GM19397 (cell line): ENCODE measurements at regions not wholly inside any gene's neighbourhood (a gene's known extent, or its start where the extent isn't known, plus 50 kb on each side); places are given as distances from the start of the nearest gene placed in this dataset.

ENCODE experiments used
- ATAC-seq: cut with Tn5 transposase; IDR thresholded peaks from one replicate; pipeline ENCODE4 v1.9.1; 2021; ENCODE audit warnings: mild to moderate bottlenecking, moderate library complexity; ENCODE audit not compliant: unreplicated experiment

DNA sequence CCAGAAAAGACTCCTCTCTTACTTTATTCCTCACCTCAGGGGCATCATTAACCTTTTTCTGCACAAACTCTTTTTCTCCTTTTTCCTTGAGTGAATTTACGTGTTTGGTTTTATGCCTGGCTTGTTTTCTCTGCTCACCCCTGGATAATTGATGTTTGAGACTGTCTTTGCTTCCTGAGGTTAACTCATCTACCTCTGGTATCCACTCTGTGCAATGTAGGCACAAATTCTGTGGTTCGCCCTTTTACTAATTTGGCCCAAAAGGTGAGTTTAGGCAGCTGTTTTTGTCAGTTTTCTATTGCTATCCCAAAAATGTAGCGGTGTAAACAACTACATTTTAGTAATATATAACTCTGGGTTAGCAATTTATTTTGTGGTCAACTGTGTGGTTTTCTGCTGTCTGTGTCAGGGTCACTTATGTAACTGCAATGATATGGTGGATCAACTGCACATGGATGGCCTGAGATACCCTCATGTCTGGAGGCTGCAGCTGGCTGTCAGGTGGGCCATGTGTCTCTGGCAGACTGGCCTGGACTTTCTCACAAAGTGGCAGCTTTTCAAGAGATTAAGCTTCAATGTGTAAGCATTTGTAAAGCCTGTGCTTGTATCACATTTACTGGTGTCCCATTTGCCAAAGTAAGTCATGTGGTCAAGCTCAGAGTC lies 329.7 kb downstream of the FSIP2 start:
- ATAC-seq = peak; percentile 65

DNA sequence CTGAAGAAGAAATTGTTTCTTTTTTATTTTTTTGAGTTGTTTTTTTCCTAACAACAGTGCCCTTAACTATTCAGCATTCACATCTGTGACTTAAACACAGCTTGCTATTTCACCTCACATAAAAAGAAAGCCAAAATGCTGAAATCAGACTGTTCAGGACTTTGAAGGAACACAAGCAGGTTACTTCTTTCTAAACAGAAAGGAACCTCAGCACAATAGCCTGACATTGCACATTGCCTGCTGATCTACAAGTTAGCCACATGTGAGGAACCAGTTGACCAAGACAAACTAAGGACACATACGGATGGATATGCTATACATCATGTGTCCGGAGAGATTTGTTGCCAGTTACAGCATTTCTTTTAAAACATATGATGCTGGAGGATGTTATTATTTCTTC lies 331.1 kb downstream of the FSIP2 start:
- no peak for ATAC-seq

DNA sequence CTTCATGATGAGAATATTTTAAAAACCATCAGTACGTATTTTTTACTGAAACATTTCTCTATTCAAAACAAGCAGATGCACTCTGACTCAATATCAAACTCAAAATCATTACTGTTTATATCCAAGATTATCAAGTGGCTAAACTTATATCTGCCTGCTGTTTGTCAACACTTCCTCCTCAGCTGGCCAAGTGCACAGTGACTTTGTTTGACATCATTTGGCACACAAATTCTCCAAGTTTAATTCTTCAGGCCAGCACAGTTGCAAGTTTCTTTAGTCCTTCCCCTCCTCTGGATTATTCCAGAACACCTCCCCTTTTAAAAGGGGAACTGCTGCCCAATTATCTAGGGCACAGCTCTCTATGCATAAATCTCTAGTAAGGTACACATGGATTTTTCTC lies 346.6 kb downstream of the FSIP2 start:
- no peak for ATAC-seq

DNA sequence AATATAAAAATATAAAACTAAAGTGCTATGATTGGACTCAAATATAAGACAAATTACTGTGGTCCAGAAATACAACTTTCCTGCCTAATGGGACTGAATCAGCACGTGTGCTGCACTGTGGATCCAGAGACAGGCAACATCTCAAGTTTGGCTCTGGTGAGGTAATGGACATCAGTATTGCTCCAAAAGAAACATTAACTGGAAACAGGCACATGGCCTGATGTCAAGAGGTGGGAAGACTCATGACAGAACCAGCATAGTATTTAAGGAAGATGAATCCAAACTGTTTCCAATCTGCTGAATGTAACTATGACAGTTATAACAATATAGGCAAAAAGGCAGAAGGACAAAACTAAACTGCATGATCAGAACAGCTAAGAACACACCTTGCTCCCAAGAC lies 354.6 kb downstream of the FSIP2 start:
- ATAC-seq = no peak

DNA sequence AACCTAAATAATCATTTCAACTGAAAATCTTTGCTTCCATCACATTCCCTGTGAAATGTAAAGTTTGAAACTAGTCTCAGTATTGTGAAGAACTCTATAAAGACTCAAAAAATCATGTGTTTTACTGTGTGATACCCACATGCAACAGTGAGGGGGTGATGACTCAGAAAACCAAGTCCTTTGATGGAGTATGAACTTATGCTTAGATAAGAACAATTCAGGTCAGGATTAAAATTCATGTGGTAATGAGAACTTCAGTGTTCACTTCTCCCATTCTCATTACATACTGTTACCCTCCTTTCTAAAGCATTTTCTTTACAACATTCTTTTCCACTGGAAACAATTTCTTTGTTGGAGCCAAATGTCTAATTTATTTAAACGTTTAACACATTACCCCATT lies 360.2 kb downstream of the FSIP2 start:
- no peak for ATAC-seq

DNA sequence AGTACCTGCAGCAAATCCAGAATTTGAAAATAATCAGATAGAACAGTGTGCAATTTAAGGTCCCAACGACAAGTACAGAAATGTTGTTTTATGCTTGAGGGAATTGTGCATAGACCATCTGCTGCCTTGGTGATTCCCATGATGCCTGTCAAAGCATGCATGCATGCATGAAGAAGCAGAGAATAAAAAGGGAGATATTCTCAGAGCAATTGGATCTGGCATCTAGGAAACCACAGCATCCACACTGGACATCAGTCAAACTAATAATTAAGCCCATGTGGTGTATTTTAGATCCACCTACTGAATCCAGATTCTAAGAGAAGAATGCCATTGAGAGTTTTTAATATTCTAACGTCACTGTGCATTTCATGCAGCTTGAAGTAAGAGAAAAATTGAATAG lies 361.2 kb downstream of the FSIP2 start:
- no peak for ATAC-seq

DNA sequence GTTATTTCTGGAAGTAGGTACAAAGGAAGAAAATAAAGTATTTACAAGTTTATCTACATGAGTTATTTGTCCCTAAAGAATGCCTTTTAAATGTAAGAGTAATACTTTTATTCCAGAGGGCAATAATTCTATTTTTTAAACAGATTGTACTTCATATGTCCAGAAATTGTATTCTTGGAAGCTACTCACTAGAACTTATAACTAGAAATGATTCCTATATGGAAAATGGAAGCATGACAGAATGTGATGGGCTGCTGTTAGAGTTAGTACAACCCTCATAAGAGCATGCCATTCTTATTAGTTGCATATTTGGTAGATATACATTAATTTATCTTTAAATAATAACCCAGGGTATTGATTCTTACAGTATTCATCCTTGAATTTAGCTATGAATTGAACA lies 362.0 kb downstream of the FSIP2 start:
- no peak for ATAC-seq

DNA sequence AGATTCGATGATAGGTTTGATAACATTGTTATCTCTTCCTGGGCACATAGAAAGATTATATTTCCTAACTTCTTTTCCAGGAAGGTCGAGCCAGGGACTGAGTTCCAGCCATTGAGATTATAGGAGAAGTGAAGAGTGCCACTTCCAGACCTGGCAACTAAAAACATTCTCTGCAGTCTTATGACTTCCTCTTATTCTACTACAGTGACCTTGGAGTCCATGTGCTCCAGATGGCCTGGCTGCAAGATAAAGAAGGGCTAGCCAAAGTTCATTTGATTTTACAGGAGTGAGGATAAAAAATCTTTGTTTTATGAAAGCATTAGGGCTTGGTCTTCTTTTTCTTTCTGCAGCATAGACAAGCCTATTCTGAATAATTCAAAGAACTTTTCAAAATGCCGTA lies 363.0 kb downstream of the FSIP2 start:
- no peak for ATAC-seq

DNA sequence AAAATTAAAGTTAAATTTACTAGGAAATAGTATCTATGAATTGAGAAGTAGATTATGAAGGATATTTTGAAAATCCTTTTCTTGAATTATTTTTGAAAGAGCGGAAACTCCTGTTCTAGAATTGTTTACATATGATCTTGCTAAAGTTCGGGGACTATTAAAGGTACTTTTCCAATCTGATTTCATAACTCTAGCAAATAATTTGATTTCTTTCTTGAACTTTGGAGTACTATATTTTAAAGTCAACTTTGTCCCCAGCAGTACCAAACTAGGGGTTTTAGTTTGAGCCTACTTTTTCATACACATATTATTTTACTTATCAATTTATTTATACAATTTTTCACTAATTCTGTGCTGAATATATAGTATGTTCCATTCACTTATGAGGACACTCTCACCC lies 364.7 kb downstream of the FSIP2 start:
- ATAC-seq = no peak

DNA sequence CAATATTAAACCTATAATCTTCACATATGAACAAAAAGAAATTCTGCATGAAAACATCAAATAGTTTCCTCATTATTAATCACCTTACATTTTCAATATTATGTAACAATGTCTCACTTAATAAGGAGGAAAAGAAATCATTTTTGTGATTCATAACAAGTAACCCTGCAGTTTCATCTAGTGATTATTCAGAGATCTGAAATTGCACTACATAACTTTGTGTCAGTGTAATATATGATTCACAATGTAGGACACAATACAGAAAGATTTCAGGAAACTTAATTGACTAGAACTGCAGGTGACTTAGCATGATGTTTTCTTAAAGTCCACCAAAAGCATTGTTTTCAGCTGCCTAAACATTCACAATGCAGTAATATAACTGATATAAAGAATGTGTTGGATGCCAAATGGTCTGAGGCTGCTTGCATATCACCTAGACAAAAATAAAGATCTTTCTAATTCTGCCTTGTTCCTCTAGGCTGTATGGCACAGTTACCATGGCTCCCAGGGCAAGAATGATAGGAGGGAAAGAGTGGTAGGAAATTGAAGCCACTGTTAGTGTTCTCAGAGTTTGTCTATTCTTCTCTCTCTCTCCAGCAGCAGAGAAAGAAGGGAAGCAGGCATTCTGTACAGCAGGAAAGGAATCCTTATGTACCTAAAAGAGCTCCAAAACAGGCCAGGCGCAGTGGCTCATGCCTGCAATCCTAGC lies 366.6 kb downstream of the FSIP2 start:
- ATAC-seq = no peak

DNA sequence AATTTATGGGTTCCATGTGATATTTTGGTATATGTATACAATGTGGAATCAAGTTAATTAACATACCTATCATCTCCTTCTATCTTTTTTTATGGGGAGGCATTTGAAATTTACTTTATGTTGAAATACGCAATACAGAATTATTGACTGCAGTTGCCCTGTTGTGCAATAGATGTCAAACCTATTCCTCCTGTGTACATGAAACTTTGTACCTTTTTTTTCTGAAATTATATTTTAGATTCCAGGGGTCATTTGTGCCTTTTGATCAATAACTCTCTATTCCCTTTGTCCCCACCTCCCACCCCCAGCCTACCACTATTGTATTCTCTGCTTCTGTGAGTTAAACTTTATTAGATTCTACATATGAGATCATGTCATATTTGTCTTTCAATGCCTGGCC lies 369.9 kb downstream of the FSIP2 start:
- ATAC-seq = no peak

DNA sequence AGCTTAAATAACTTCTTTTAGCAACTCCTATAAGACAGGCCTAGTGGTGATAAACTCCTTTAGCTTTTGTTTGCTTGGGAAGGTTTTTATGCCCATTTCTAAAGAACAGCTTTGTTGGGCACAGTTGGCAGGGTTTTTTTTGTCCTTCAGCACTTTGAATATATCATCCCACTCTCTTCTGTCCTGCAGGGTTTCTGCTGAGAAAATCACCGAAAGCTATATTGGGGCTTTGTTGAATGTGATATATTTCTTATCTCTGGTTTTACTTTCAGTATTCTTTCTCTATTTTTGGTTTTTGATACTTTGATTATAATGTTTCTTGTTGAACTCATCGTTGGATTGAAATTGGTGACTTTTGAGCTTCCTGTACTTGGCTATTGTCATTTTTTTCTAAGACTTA lies 372.8 kb upstream of the ZC3H15 start:
- ATAC-seq = no peak

DNA sequence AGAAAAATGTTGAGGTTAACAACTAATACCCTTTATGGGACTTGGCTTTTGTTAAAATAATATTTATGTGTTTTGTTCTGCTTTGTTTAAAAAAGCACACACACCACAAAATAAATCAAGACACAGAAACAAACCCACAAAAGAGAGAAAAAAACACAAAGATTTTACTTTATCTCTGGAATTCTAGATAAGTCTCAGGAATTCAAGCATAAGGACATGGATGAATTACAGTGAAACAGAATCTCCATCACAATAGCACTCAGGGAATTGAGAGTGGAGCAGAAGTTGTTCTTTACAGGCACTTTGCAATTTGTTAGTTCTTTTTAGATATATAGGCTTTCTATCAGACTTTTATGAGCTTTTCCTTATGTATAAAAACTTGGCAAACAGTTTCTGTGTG lies 360.9 kb upstream of the ZC3H15 start:
- ATAC-seq = no peak

DNA sequence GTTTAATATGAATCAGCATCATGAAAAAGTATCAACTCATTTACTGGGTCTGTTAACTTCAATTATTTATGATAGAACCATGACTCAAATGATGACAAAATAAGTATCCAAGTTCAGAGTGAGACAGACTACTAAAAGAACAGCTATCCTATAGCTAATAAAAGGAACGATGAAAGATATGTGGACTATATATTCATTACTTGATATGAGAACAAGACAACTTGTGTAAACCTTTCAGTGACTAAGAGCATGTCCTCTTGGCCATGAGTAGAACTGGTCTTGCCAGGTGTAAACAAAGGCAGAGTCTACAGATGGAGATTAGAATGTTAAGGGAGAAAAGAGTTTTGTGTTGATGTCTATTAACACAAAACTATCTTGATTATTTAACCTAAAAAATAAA lies 360.4 kb upstream of the ZC3H15 start:
- ATAC-seq = no peak

DNA sequence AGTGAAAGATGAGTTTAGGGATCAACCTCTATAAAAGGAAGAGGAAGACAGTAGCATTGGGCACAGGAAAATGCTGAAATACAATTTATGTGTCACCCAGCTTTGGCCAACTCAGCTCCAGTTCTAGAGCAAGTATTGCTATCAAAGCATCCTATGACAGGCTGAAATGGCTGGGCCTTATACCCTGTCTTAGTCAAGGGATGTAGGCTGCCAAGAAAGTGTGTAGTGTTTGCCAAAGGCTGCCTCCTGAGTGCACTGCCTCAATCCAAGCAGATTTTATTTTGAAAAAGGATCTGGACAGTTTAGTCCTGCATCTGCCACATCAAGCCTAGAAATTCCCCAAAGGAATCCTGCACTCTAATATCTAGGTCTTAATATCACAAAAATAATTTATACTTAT lies 359.9 kb upstream of the ZC3H15 start:
- no peak for ATAC-seq

DNA sequence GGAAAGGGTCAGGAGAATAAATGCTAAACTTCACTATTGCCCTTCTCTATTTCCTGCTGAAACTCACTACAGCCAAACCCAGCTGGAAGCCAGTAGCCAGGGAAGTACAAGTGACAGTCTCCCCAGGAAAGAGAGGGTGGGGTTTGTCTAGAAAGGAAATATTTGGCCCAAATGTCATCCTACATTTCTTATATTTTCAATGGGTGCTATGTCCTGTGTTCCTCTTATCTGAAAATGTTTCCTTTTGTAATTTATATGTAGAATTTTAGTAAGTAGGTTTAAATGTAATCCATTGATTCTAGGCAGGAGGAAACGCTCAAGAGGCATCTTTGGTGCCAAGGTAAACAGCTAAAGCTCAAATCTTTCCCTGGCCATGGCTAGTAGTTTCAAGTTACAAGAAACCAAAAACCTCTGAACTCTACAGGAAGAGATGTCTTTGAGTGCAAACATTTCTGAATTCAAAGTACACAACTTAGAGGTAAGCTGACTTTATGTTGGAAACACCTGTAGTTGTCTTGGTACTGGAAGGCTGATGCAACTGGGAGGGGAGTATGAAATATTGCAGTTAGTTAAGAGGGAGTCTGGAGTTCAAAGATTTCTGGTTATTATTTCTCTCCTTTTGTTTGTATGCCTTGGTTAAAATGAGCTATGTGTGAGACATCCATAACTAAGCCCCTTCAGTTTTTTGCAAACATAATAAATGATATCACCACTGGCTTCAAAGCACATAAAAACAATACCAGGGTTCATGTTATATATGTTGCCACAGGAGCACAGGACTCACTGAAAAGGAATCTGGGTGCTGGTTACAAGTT lies 356.1 kb upstream of the ZC3H15 start:
- no peak for ATAC-seq

DNA sequence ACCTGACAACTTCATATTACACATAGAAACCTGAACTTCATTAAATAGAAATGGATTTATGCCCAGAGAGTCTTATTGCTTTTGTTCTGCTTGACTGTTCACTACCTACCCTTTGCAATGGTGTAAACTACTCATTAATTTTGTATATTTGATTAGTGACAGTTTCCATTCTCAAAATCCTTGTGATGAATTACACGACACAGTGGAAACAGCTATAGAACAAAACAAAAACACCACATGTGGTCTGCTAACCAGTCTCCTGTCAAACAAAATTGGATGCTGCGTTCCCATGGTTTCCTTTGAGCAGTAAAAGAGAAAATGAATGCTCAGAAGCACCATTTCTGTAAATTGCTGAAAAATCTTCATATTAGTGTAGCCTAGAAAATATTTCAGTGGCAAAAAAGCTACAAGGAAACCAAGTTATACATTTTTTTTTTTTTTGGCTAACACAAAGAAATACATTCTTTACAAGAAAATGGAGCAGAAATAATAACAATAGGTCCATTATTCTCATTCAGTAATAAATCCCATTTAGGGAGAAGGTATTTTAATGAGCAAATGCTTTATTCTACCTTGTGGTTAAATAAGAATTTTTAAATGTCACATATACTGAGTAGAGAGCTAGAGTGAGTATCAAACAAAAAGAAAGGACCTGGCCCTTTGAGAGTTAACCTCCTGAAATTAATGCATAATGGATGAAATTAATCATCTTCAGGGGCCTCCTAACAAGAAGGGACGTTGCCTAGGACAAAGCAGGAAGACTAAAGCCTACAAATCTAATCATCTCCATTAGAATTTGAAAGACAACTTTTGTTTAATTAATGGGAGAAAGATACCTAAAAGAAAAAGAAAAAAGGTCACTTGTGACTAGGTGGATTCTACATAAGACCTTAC lies 355.1 kb upstream of the ZC3H15 start:
- no peak for ATAC-seq

DNA sequence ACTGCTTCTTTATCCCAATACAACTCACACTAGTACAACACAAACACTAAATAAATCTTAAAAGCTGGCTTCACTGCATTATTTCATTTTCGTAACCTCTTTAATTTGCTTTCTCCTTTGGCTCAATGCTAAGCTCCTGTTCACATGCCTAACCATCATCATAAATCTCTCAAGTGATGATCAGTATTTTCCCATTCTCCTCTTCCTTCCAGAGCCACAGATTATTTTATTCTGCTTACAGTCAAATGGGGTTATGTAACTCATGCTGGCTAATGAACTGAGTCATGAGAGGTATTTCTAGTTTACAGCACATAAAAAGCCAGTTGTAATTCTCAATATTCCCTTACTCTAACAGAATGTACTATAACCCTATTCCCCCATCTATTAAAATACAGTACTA lies 350.4 kb upstream of the ZC3H15 start:
- no peak for ATAC-seq

DNA sequence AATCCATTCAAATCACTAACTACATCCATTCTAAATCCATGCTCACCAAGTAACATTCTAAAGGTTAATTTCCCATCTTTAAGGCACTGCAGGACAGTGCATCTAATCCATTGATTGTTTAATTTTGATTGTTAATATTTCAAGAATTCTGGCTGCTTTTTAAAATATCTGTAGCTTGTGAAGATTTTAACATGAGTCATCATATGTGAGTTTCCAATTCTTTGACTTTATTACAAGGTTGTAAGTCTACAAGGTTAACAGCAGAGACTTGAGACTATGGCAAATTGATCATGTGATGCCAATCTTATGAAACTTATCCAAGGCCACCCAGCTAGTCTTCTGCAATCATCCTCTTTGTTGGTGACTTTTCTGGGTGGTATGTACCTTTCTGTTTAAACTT lies 349.2 kb upstream of the ZC3H15 start:
- ATAC-seq = no peak

DNA sequence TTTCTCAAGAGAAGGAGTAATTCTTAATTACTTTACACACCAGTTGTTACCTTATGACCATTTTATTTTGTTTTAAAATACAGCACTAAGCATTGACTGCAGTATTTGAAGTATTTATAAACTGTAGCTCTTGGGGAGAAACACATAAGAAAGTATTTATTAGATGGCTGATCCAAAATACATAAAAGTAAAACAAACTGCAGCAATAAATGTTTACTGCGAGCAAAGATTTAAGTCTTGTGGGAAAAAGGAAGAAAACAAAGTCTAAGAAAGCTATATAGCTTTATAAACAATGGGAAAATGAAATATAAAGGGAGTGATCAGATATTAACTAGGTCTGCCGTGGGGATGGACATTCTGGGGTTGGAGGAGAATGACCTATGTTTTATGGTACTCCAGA lies 347.2 kb upstream of the ZC3H15 start:
- no peak for ATAC-seq

DNA sequence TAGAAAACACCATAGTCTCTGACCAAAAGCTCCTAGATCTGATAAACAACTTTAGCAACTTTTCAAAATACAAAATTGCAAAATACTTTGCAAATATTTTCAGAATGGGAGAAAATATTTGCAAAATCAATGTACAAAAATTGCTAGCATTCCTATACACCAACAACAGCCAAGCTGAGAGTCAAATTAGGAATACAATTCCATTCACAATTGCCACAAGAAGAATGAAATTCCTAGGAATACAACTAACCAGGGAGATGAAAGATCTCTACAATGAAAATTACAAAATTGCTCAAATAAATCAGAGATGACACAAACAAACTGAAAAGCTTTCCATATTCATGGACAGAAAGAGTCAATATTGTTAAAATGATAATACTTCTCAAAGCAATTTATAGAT lies 327.0 kb upstream of the ZC3H15 start:
- ATAC-seq = no peak
